Colonic mucosa (tissue), 4 donors: ENCODE measurements at regions not wholly inside any gene's neighbourhood (a gene's known extent, or its start where the extent isn't known, plus 50 kb on each side); places are given as distances from the start of the nearest gene placed in this dataset.

Experiments used
- DNase-seq: peaks from one replicate; pipeline ENCODE4 v3.0.0-alpha.2; 2020
- H3K27ac ChIP-seq: fragments of 200-600 bp; one replicate; pipeline ENCODE4 v1.8.0; 2021
- H3K27me3 ChIP-seq: fragments of 200-600 bp; one replicate; pipeline ENCODE4 v1.8.0; 2021
- H3K36me3 ChIP-seq: fragments of 200-600 bp; one replicate; pipeline ENCODE4 v1.8.0; 2021
- H3K4me1 ChIP-seq: fragments of 200-600 bp; one replicate; pipeline ENCODE4 v1.8.0; 2021; ENCODE audit warnings: mild to moderate bottlenecking
- H3K4me3 ChIP-seq: fragments of 200-600 bp; one replicate; pipeline ENCODE4 v1.8.0; 2021
- H3K9ac ChIP-seq, 2 donors: one replicate each; pipeline ENCODE4 v1.7.0; 2013; ENCODE audit warnings: control low read depth in 2 of 2, low read depth in 2 of 2, low read length in 2 of 2
- H3K9me3 ChIP-seq: fragments of 200-600 bp; one replicate; pipeline ENCODE4 v1.8.0; 2021
- CTCF ChIP-seq: fragments of 200-600 bp; IDR thresholded peaks from one replicate; pipeline ENCODE4 v1.8.0; 2022; ENCODE audit warnings: antibody characterized with exemption, mild to moderate bottlenecking
- intact Hi-C: fragments of 100-400 bp; cut with DNase I; formaldehyde crosslinking; loops from one replicate; pipeline ENCODE4 v1.14.1; 2022
- donor health status: healthy.
- donor health status: DM: no; HTN: no; CAD: no.
- donor health status: DM: no; HTN: no; CAD: no.

- Histone ChIP-seq H3K27me3 (no peaks in the 10 kb centered on the region), H3K4me1 (no peaks in the 10 kb centered on the region), H3K4me3 (no peak overlapping the region), H3K9me3 (no peaks in the 10 kb centered on the region), H3K9ac (no peak overlapping the region), H3K27ac (no peak overlapping the region), H3K36me3 (no peaks in the 10 kb centered on the region)
- no peak for TF ChIP-seq CTCF
- intact Hi-C loops, result no loop called here
- DNase-seq, result no peak
These were observed 338.5 kb downstream of the HACE1 start for GRCh38 chr6:104521176-104521575.

DNA sequence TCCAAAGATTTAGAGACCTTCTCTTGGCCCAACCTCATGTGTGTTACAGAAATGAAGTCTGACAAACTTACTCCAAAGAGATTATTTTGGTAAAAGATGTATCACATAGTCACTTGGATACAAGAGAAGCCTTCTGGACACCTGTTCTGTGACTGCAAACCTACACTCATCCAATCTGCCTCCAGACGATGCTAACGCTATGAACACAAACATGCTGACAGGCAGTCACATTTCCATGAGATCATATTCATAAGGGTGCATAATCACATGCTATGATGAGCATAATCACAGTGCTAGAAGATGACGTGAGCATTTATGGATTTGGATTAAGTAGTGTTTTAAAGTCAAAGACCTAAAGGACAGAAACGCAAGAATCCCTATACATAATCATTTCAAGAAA, 340.2 kb downstream of the HACE1 start:
- DNase-seq, result no peak
- intact Hi-C loops, result no loop called here

GRCh38 chr6:104509355-104509754, 350.4 kb downstream of the HACE1 start:
- DNase-seq, result no peak
- peaks cover 15% of the 10 kb centered on the region for H3K27me3 ChIP-seq
- H3K4me3 ChIP-seq, result no peak overlapping the region
- H3K4me1 ChIP-seq, result no peaks in the 10 kb centered on the region
- no peaks in the 10 kb centered on the region for H3K36me3 ChIP-seq
- intact Hi-C loops, result no loop called here
- no peak overlapping the region for H3K9ac ChIP-seq
- TF ChIP-seq CTCF, result no peak
- no peaks in the 10 kb centered on the region for H3K9me3 ChIP-seq
- no peak overlapping the region for H3K27ac ChIP-seq

More for the DNA sequence above, 340.2 kb downstream of the HACE1 start:
- H3K4me1 ChIP-seq, result no peaks in the 10 kb centered on the region
- no peaks in the 10 kb centered on the region for H3K27me3 ChIP-seq
- H3K36me3 ChIP-seq, result no peaks in the 10 kb centered on the region
- H3K9ac ChIP-seq, result no peak overlapping the region
- no peak for TF ChIP-seq CTCF
- H3K9me3 ChIP-seq, result no peaks in the 10 kb centered on the region
- H3K27ac ChIP-seq, result no peak overlapping the region
- no peak overlapping the region for H3K4me3 ChIP-seq

GRCh38 chr6:104506429-104506828, 353.3 kb downstream of the HACE1 start:
- TF ChIP-seq CTCF, result no peak
- H3K4me3 ChIP-seq, result no peak overlapping the region
- no peaks in the 10 kb centered on the region for H3K9me3 ChIP-seq
- no peak overlapping the region for H3K27ac ChIP-seq
- intact Hi-C loops, result no loop called here
- H3K27me3 ChIP-seq, result peaks cover 15% of the 10 kb centered on the region
- H3K4me1 ChIP-seq, result no peaks in the 10 kb centered on the region
- no peak overlapping the region for H3K9ac ChIP-seq
- no peaks in the 10 kb centered on the region for H3K36me3 ChIP-seq
- no peak for DNase-seq

- Histone ChIP-seq H3K27me3 (peaks cover 15% of the 10 kb centered on the region), H3K4me1 (no peaks in the 10 kb centered on the region), H3K4me3 (no peak overlapping the region), H3K36me3 (no peaks in the 10 kb centered on the region), H3K9ac (no peak overlapping the region), H3K27ac (no peak overlapping the region), H3K9me3 (no peaks in the 10 kb centered on the region)
- TF ChIP-seq CTCF, result no peak
- intact Hi-C loops, result no loop called here
- no peak for DNase-seq
These were observed 353.9 kb downstream of the HACE1 start for GRCh38 chr6:104505838-104506237.

DNA sequence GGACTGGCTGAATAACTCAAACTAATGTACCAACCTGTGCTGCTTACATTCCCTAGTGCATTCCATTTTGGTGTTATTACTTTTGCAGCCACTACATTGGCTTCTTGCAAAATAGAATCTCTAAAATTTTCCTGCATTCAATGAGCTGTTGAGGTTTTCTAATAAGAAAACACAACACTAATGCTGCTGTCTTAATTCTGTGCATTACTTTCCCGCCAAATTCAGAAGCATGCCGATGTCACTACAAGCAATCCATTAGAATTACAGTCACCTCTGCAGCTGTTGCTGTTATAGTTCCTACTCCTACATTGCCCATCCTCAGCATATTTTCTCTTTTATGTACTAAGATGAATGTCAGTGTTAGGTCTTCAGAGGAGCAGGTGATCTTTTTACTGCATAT, 359.5 kb downstream of the HACE1 start:
- H3K9me3 ChIP-seq, result no peaks in the 10 kb centered on the region
- H3K4me3 ChIP-seq, result no peak overlapping the region
- no peaks in the 10 kb centered on the region for H3K4me1 ChIP-seq
- no peaks in the 10 kb centered on the region for H3K27me3 ChIP-seq
- DNase-seq, result no peak
- no peak overlapping the region for H3K27ac ChIP-seq
- no peak for TF ChIP-seq CTCF
- intact Hi-C loops, result no loop called here
- H3K36me3 ChIP-seq, result no peaks in the 10 kb centered on the region
- H3K9ac ChIP-seq, result no peak overlapping the region
